ENCODE measurements at regions not wholly inside any gene's neighbourhood (a gene's known extent, or its start where the extent isn't known, plus 50 kb on each side); places are given as distances from the start of the nearest gene placed in this dataset.
"Not testable (repeated sequence)": the region's sequence is repeated elsewhere in the genome, so short reads cannot be mapped to it uniquely, and the experiment has no call there.

DNA sequence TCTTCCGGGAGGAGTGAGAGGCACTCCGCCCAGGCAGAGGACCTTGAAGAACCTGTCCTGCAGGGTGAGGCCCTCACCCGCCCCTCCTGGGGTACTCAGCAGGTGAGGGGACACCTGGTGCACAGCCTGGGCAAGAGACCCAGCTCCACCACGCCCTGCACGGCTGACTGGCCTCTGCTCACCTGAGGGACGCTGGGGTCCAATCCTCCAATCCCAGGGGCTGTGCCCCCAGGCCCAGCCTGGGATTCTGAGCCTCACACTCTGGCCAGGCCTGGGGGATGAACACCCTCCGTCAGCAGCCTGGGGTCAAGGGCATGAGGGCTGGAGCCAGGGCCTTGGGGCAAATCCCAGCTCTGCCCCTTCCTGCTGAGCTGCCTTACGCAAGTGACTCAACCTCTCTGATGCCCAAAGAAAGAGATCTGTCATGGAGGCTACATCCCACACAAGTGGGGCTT is 149.9 kb upstream of the PTPN1 start:
- DNase-seq (no peak), ATAC-seq (no peak)
- Mint-ChIP-seq H3K27ac (no peak overlapping the region), H3K9me3 (no peaks in the 10 kb centered on the region), H3K36me3 (ENCODE audit: low read depth) (no peaks in the 10 kb centered on the region), H3K4me3 (no peak overlapping the region), H3K27me3 (peaks cover 3% of the 10 kb centered on the region), H3K4me1 (ENCODE audit: low read depth) (no peaks in the 10 kb centered on the region)
- POLR2A ChIA-PET, result no interaction called here
- intact Hi-C loops (cut with micrococcal nuclease), result no loop called here
- CTCF ChIA-PET, result no interaction called here
- TF ChIP-seq, protein P1, sequence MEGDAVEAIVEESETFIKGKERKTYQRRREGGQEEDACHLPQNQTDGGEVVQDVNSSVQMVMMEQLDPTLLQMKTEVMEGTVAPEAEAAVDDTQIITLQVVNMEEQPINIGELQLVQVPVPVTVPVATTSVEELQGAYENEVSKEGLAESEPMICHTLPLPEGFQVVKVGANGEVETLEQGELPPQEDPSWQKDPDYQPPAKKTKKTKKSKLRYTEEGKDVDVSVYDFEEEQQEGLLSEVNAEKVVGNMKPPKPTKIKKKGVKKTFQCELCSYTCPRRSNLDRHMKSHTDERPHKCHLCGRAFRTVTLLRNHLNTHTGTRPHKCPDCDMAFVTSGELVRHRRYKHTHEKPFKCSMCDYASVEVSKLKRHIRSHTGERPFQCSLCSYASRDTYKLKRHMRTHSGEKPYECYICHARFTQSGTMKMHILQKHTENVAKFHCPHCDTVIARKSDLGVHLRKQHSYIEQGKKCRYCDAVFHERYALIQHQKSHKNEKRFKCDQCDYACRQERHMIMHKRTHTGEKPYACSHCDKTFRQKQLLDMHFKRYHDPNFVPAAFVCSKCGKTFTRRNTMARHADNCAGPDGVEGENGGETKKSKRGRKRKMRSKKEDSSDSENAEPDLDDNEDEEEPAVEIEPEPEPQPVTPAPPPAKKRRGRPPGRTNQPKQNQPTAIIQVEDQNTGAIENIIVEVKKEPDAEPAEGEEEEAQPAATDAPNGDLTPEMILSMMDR (IDR thresholded peaks at IDR 0.05), result no peak

DNA sequence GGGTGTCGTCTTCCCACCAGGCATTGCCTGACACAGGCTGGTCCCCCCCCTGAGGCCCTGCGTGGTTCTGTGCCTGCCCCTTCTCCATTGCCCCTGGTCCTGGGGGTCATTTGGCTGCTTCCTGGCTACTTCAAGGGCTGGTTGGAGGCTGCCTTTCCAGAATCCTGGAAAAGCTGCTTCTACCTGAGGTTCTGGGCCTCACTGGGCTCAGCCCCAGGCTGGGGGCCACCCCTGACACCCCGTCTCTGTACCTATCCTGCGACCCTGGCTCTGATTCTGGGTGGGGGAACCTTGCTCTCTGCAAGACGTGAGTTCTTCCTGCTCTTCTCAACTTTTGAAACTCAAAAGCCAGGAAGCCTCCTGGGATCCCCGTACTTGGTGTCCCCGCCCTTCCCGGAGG is 149.3 kb upstream of the PTPN1 start:
- H3K27ac Mint-ChIP-seq, result no peak overlapping the region
- H3K4me3 Mint-ChIP-seq, result no peak overlapping the region
- ATAC-seq (no peak), DNase-seq (no peak)
- ChIA-PET CTCF (no interaction called here), POLR2A (no interaction called here)
- no peaks in the 10 kb centered on the region for H3K36me3 Mint-ChIP-seq (ENCODE audit: low read depth)
- H3K4me1 Mint-ChIP-seq (ENCODE audit: low read depth), result no peaks in the 10 kb centered on the region
- peaks cover 3% of the 10 kb centered on the region for H3K27me3 Mint-ChIP-seq
- H3K9me3 Mint-ChIP-seq, result no peaks in the 10 kb centered on the region
- TF ChIP-seq, protein P1 (IDR thresholded peaks at IDR 0.05), result no peak
- intact Hi-C loops (cut with micrococcal nuclease), result no loop called here

DNA sequence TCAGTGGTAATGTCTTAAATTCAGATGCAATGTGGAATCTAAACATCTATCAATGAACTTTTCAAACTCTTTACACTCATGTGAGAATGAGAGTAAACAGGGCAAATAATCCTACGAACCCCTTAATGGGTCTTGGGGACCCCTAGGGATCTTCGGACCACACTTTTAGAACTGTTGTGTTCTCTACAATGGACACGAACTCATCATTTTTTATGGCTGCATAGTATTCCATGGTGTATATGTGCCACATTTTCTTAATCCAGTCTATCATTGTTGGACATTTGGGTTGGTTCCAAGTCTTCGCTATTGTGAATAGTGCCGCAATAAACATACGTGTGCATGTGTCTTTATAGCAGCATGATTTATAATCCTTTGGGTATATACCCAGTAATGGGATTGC is 148.0 kb upstream of the PTPN1 start:
- DNase-seq; CTCF ChIA-PET; H3K27ac Mint-ChIP-seq; H3K9me3 Mint-ChIP-seq; intact Hi-C loops (cut with micrococcal nuclease); H3K27me3 Mint-ChIP-seq; H3K4me3 Mint-ChIP-seq; H3K4me1 Mint-ChIP-seq (ENCODE audit: low read depth); H3K36me3 Mint-ChIP-seq (ENCODE audit: low read depth); ATAC-seq: not testable (repeated sequence)
- POLR2A ChIA-PET, result interaction anchor here (0.6 kb wide), 1 partner anchor 70 kb away, joined by 3 read pairs; no protein-coding TSS in a partner anchor

DNA sequence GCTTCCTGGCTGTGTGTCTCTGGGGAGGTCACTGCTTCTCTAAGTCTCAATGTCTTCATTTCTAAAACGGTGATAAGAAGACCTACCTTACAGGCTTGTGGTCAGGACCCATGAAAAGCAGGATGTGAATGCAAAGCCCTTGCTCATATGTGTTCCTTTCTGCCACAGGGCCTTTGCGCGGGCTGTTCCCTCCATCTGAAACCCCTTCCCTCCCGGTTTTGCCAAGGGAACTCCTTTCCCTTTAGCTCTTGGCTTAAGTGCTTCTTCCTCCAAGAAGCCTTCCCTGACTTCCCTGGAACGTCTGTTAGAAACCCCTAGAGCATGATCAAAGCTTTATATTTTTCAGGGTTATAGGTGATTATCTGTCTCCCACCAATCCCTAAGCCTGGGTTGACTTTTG is 147.2 kb upstream of the PTPN1 start:
- intact Hi-C loops (cut with micrococcal nuclease), result no loop called here
- ChIA-PET POLR2A (no interaction called here), CTCF (no interaction called here)
- no peaks in the 10 kb centered on the region for H3K9me3 Mint-ChIP-seq
- H3K27me3 Mint-ChIP-seq, result peaks cover 3% of the 10 kb centered on the region
- TF ChIP-seq, protein P1 (IDR thresholded peaks at IDR 0.05), result no peak
- no peak overlapping the region for H3K27ac Mint-ChIP-seq
- H3K4me3 Mint-ChIP-seq, result no peak overlapping the region
- no peak for DNase-seq
- no peak for ATAC-seq
- H3K36me3 Mint-ChIP-seq (ENCODE audit: low read depth), result no peaks in the 10 kb centered on the region
- H3K4me1 Mint-ChIP-seq (ENCODE audit: low read depth), result peaks cover 4% of the 10 kb centered on the region

DNA sequence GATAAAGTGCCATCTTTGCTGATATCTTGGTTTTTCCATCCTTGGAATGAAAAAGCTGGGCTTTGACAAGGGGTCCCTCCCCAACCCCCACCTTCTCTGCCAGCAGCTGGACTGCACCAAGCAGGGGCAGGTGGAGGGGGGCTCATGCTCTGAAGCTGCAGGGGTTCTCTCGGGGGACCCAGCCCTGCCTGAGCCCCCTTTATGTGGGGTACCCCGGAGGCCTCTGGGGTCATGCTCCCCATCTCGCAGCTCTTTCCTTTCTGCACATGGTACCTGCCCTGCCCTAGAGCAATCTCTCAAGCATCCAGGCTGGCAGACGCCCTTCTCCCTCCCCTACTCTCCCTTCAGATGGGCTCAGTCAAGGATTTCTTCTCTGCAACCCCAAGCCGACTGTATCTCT is 146.7 kb upstream of the PTPN1 start:
- ChIA-PET POLR2A (no interaction called here), CTCF (no interaction called here)
- Mint-ChIP-seq H3K4me3 (no peak overlapping the region), H3K36me3 (ENCODE audit: low read depth) (no peaks in the 10 kb centered on the region), H3K27me3 (peaks cover 3% of the 10 kb centered on the region), H3K4me1 (ENCODE audit: low read depth) (peaks cover 4% of the 10 kb centered on the region), H3K27ac (no peak overlapping the region), H3K9me3 (no peaks in the 10 kb centered on the region)
- intact Hi-C loops (cut with micrococcal nuclease), result no loop called here
- TF ChIP-seq, protein P1 (IDR thresholded peaks at IDR 0.05), result no peak
- DNase-seq (no peak), ATAC-seq (no peak)

DNA sequence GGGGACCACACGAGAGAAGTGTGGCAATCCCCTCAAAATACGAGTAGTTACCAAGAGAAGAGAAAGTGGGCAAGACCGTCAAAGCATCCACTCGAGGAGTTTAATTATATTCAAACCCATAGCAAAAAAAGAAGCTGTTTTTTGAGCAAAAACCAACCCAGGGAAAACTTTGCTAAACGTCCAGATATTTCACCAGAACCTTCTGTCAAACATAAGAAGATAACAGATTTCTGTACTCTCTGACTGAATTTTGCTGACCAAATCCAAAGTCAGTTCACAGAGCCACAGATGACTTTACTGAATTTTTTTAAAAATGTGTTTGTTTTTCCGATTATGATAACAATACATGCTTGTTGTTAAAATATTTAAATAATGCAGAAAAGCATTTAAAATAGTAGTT is 145.6 kb upstream of the PTPN1 start:
- Mint-ChIP-seq H3K9me3 (no peaks in the 10 kb centered on the region), H3K36me3 (ENCODE audit: low read depth) (no peaks in the 10 kb centered on the region), H3K27ac (no peak overlapping the region), H3K4me3 (no peak overlapping the region), H3K27me3 (peaks cover 3% of the 10 kb centered on the region), H3K4me1 (ENCODE audit: low read depth) (peaks cover 4% of the 10 kb centered on the region)
- no peak for DNase-seq
- intact Hi-C loops (cut with micrococcal nuclease), result no loop called here
- CTCF ChIA-PET, result no interaction called here
- POLR2A ChIA-PET, result interaction anchor here (0.6 kb wide), 1 partner anchor 28 kb away, joined by 3 read pairs; no protein-coding TSS in a partner anchor
- ATAC-seq, result no peak
- TF ChIP-seq, protein P1 (IDR thresholded peaks at IDR 0.05), result no peak
